Parathyroid adenoma (tissue), 2 donors: ENCODE measurements at regions not wholly inside any gene's neighbourhood (a gene's known extent, or its start where the extent isn't known, plus 50 kb on each side); places are given as distances from the start of the nearest gene placed in this dataset.

Experiments
- H2AFZ ChIP-seq: fragments of 300-600 bp; sonication (generic); one replicate; pipeline ENCODE4 v1.7.0; 2017; ENCODE audit warnings: antibody characterized with exemption, mild to moderate bottlenecking
- H3K27ac ChIP-seq: fragments of 300-600 bp; sonication (generic); one replicate; pipeline ENCODE4 v1.7.0; 2017
- H3K27me3 ChIP-seq: fragments of 300-600 bp; sonication (generic); one replicate; pipeline ENCODE4 v1.7.0; 2017; ENCODE audit warnings: low read length; ENCODE audit not compliant: control insufficient read depth, insufficient read depth
- H3K36me3 ChIP-seq: fragments of 300-600 bp; sonication (generic); one replicate; pipeline ENCODE4 v1.7.0; 2017; ENCODE audit warnings: low read length; ENCODE audit not compliant: control insufficient read depth, insufficient read depth
- H3K4me1 ChIP-seq: fragments of 300-600 bp; sonication (generic); one replicate; pipeline ENCODE4 v1.7.0; 2017; ENCODE audit warnings: control low read depth
- H3K4me2 ChIP-seq: fragments of 300-600 bp; sonication (generic); one replicate; pipeline ENCODE4 v1.7.0; 2017; ENCODE audit warnings: low read length
- H3K4me3 ChIP-seq: fragments of 300-600 bp; sonication (generic); one replicate; pipeline ENCODE4 v1.7.0; 2017; ENCODE audit warnings: low read depth, low read length
- H3K79me2 ChIP-seq: fragments of 300-600 bp; sonication (generic); one replicate; pipeline ENCODE4 v1.7.0; 2017; ENCODE audit warnings: control low read depth
- H3K9ac ChIP-seq: fragments of 300-600 bp; sonication (generic); one replicate; pipeline ENCODE4 v1.7.0; 2017; ENCODE audit warnings: mild to moderate bottlenecking
- H3K9me3 ChIP-seq: fragments of 300-600 bp; sonication (generic); one replicate; pipeline ENCODE4 v1.7.0; 2017; ENCODE audit warnings: low read length; ENCODE audit not compliant: control insufficient read depth
- CTCF ChIP-seq: fragments of 300-600 bp; sonication (generic); IDR thresholded peaks from one replicate; pipeline ENCODE4 v1.7.0; 2017; ENCODE audit warnings: antibody characterized with exemption, mild to moderate bottlenecking
- donor health status: primary hyperparathyroidism.

GRCh38 chr1:22326931-22327330 lies 124.7 kb upstream of the ZBTB40 start:
- H2AFZ ChIP-seq = no peak overlapping the region
- H3K9me3 ChIP-seq = no peaks in the 10 kb centered on the region
- no peak overlapping the region for H3K27ac ChIP-seq
- no peaks in the 10 kb centered on the region for H3K36me3 ChIP-seq
- no peaks in the 10 kb centered on the region for H3K79me2 ChIP-seq
- H3K9ac ChIP-seq = no peak overlapping the region
- H3K4me2 ChIP-seq = no peak overlapping the region
- no peaks in the 10 kb centered on the region for H3K27me3 ChIP-seq
- TF ChIP-seq CTCF = no peak
- no peaks in the 10 kb centered on the region for H3K4me1 ChIP-seq
- H3K4me3 ChIP-seq = no peak overlapping the region

GRCh38 chr1:22327411-22327810 lies 124.2 kb upstream of the ZBTB40 start:
- no peaks in the 10 kb centered on the region for H3K79me2 ChIP-seq
- no peak overlapping the region for H2AFZ ChIP-seq
- H3K4me3 ChIP-seq = no peak overlapping the region
- H3K9me3 ChIP-seq = no peaks in the 10 kb centered on the region
- TF ChIP-seq CTCF = no peak
- H3K9ac ChIP-seq = no peak overlapping the region
- no peak overlapping the region for H3K27ac ChIP-seq
- no peaks in the 10 kb centered on the region for H3K27me3 ChIP-seq
- no peaks in the 10 kb centered on the region for H3K4me1 ChIP-seq
- no peaks in the 10 kb centered on the region for H3K36me3 ChIP-seq
- no peak overlapping the region for H3K4me2 ChIP-seq

GRCh38 chr1:22328331-22329147 lies 123.1 kb upstream of the ZBTB40 start:
- no peaks in the 10 kb centered on the region for H3K9me3 ChIP-seq
- H3K36me3 ChIP-seq = no peaks in the 10 kb centered on the region
- H3K27me3 ChIP-seq = no peaks in the 10 kb centered on the region
- no peak overlapping the region for H3K4me3 ChIP-seq
- no peak overlapping the region for H3K9ac ChIP-seq
- H2AFZ ChIP-seq = no peak overlapping the region
- no peak overlapping the region for H3K4me2 ChIP-seq
- no peak overlapping the region for H3K27ac ChIP-seq
- no peaks in the 10 kb centered on the region for H3K4me1 ChIP-seq
- H3K79me2 ChIP-seq = no peaks in the 10 kb centered on the region
- TF ChIP-seq CTCF = no peak

DNA sequence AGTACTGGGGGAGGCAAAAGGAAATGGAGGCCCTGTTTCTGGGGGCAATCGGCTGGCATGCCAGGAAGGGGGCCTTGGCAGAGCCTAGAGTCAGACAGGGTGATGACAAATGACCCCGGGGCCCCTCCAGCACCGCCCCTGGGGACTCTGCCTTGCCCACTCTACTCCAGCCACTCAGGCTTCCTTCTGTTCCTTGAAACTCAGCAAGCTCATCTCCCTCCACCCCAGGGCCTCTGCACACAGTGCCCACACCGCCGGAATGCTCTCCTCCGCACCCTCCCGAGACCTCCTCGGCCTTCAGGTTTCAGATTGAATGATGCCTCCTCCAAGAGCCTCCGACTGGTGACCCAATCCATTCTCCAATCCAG lies 122.5 kb upstream of the ZBTB40 start:
- Histone ChIP-seq H3K4me3 (no peak overlapping the region), H3K9me3 (no peaks in the 10 kb centered on the region), H3K79me2 (no peaks in the 10 kb centered on the region), H3K27me3 (no peaks in the 10 kb centered on the region), H2AFZ (no peak overlapping the region), H3K36me3 (no peaks in the 10 kb centered on the region), H3K27ac (no peak overlapping the region), H3K9ac (no peak overlapping the region), H3K4me1 (no peaks in the 10 kb centered on the region), H3K4me2 (no peak overlapping the region)
- no peak for TF ChIP-seq CTCF
